ENCODE measurements at regions not wholly inside any gene's neighbourhood (a gene's known extent, or its start where the extent isn't known, plus 50 kb on each side); places are given as distances from the start of the nearest gene placed in this dataset.

DNA sequence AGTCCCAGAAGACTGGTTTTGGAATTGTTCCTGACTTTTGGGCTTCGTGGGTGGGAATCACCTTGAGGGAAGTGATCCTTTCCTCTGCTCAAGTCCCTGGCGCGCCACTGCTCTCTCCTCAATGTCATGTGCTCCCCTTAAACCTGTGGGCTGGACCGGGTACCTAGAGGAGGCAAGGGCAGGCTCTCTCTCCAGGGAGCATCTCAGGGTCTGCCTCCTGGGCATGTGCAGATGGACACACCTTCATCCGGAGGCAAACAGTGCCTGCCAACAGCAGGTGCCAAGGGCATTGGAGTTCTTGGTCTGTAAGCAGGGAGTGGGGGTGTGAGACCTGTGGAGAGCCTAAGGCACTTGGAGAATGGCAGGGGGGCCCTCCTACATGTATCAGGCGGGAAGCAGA, 142.6 kb downstream of the INHBB start:
- TF ChIP-seq, protein P1, sequence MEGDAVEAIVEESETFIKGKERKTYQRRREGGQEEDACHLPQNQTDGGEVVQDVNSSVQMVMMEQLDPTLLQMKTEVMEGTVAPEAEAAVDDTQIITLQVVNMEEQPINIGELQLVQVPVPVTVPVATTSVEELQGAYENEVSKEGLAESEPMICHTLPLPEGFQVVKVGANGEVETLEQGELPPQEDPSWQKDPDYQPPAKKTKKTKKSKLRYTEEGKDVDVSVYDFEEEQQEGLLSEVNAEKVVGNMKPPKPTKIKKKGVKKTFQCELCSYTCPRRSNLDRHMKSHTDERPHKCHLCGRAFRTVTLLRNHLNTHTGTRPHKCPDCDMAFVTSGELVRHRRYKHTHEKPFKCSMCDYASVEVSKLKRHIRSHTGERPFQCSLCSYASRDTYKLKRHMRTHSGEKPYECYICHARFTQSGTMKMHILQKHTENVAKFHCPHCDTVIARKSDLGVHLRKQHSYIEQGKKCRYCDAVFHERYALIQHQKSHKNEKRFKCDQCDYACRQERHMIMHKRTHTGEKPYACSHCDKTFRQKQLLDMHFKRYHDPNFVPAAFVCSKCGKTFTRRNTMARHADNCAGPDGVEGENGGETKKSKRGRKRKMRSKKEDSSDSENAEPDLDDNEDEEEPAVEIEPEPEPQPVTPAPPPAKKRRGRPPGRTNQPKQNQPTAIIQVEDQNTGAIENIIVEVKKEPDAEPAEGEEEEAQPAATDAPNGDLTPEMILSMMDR (IDR thresholded peaks at IDR 0.05): no peak
- TF ChIP-seq POLR2A (IDR thresholded peaks at IDR 0.05): no peak

DNA sequence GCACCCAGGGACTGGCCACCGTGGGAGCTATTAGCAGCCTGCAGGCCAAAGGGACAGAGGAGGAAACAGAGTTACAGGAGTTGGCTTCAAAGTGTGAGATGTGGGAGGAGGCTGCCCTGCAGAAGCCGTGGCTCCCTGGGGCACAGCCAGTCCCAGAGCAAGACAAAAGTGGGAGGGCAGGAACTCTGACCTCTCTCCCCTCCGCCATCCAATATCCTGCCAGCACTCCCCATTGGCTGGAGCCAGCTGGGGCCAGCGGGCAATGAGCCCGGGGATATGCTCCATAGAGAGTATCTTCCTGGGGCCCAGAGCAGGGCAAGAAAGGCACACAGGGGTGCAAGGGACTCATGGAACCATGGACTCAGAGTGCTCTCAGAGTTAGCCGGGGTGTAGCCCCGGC, 143.1 kb downstream of the INHBB start:
- intact Hi-C loops (cut with DNase I): no loop called here
- Histone ChIP-seq H3K4me3 (no peak overlapping the region), H3K27me3 (peaks cover 0 to 8% (median 0%) of the 10 kb centered on the region in 9 donors), H3K36me3 (no peaks in the 10 kb centered on the region), H3K9me3 (no peaks in the 10 kb centered on the region), H3K4me1 (no peaks in the 10 kb centered on the region), H3K27ac (no peak overlapping the region)
- TF ChIP-seq POLR2A (IDR thresholded peaks at IDR 0.05): no peak
- TF ChIP-seq, protein P1 (IDR thresholded peaks at IDR 0.05): no peak
- no peak for DNase-seq
- no peak for ATAC-seq
- WGBS, 4 donors: 51 to 61% (median 54%) methylated on average over 7 of the region's 7 CpGs

More for the DNA sequence above, 142.6 kb downstream of the INHBB start:
- Histone ChIP-seq H3K27me3 (peaks cover 0 to 8% (median 0%) of the 10 kb centered on the region in 9 donors), H3K36me3 (no peaks in the 10 kb centered on the region), H3K9me3 (no peaks in the 10 kb centered on the region), H3K27ac (no peak overlapping the region), H3K4me1 (no peaks in the 10 kb centered on the region), H3K4me3 (no peak overlapping the region)
- 68 to 71% (median 70%) methylated on average over 4 to 6 of the region's 6 CpGs for WGBS, 4 donors
- intact Hi-C loops (cut with DNase I): no loop called here
- DNase-seq: no peak
- ATAC-seq: no peak

DNA sequence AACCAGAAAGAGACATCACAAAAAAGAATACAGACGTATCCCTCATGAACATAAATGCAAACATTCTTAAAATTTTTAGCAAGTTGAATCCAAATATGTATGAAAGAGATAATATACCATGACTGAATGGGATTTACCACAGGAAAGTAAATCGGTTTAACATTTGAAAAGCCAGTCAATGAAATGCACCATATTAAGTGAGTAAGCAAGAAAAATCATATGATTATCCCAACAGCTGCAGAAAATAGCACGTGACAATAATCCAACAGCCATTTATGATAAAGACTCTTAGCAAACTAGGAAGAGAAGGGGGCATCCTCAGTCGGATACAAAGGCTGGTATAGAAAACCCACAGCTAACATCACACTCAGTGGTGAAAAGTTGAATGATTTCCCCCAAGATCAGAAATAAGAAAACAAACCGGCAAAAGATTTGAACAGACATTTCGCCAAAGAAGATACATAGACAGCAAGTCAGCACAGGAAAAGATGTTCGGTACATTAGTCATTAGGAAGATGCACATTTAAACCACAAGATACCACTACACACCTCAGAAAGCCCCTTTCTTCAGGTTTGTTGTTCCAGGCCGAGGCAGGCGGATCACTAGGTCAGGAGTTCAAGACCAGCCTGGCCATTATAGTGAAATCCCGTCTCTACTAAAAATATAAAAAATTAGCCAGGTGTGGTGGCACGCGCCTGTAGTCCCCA, 144.3 kb downstream of the INHBB start:
- H3K4me1 ChIP-seq: no peaks in the 10 kb centered on the region
- H3K27me3 ChIP-seq: peaks cover 0 to 8% (median 0%) of the 10 kb centered on the region in 9 donors
- no peaks in the 10 kb centered on the region for H3K36me3 ChIP-seq
- no peak overlapping the region for H3K4me3 ChIP-seq
- intact Hi-C loops (cut with DNase I): no loop called here
- no peak overlapping the region for H3K27ac ChIP-seq
- TF ChIP-seq, protein P1 (IDR thresholded peaks at IDR 0.05): no peak
- TF ChIP-seq POLR2A (IDR thresholded peaks at IDR 0.05): no peak
- 90 to 93% (median 91%) methylated on average over 12 of the region's 12 CpGs for WGBS, 4 donors
- no peak for DNase-seq
- no peak for ATAC-seq
- H3K9me3 ChIP-seq: no peaks in the 10 kb centered on the region

DNA sequence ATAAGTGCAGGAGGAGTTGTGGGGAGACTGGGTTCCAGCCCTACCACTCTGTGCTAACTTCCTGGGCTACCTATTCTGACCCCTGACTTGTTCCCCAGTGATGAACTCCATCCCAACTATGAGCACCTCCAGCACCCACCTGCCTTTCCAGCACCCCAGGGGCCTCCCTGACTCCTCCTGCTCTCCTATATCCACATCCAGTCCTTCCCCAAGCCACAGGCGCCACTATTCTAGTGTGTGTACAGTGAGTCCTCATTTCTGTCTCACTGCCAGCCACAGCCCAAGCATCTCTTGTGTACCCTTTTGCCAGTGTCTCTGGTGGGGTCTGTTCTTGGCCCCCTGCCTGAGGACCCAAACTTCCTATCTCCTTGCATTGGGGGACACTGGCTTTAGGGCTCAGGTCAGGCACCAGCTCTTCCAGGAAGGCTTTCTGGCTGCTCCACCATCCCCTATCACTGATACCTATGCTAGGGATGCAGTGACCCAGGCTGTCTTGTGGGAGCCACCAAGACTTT, 145.2 kb downstream of the INHBB start:
- H3K36me3 ChIP-seq: no peaks in the 10 kb centered on the region
- no peak overlapping the region for H3K27ac ChIP-seq
- TF ChIP-seq, protein P1 (IDR thresholded peaks at IDR 0.05): no peak
- TF ChIP-seq POLR2A (IDR thresholded peaks at IDR 0.05): no peak
- no peaks in the 10 kb centered on the region for H3K4me1 ChIP-seq
- peaks cover 0 to 8% (median 0%) of the 10 kb centered on the region in 9 donors for H3K27me3 ChIP-seq
- DNase-seq: no peak
- H3K9me3 ChIP-seq: no peaks in the 10 kb centered on the region
- intact Hi-C loops (cut with DNase I): no loop called here
- ATAC-seq: peak in 1 of 4 donors; percentile 31
- WGBS, 4 donors: 83 to 100% (median 88%) methylated on average over 1 of the region's 1 CpG
- H3K4me3 ChIP-seq: no peak overlapping the region

Data from heart left ventricle (tissue), 16 donors.